C4-2B (cell line): ENCODE measurements at regions not wholly inside any gene's neighbourhood (a gene's known extent, or its start where the extent isn't known, plus 50 kb on each side); places are given as distances from the start of the nearest gene placed in this dataset.

Experiments
- ZFX ChIP-seq: fragments of 450-650 bp; IDR thresholded peaks from 2 replicates; pipeline ENCODE4 v1.6.1; 2017
- TF ChIP-seq, protein P1 (sequence below): fragments of 450-650 bp; conservative IDR thresholded peaks from 2 replicates; pipeline ENCODE4 v1.5.1; 2017; ENCODE audit warnings: mild to moderate bottlenecking

DNA sequence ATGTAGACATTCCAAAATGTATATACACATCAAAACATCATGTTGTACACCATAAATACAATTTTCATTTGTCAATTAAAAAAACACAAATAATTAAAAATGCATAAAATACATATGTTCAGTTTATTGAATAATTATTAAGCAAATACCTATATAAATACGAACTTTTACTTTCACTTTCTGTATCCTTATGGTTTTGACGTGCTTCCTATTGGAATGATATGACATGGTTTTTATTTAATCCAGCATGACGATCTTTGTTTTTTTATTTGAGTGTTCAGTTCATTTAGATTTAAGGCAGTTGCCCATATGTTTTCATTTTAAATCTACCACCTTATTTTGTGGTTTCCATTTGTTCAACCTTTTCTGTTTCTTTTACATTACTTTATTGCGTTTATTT lies 198.3 kb upstream of the PLET1 start:
- TF ChIP-seq, protein P1, sequence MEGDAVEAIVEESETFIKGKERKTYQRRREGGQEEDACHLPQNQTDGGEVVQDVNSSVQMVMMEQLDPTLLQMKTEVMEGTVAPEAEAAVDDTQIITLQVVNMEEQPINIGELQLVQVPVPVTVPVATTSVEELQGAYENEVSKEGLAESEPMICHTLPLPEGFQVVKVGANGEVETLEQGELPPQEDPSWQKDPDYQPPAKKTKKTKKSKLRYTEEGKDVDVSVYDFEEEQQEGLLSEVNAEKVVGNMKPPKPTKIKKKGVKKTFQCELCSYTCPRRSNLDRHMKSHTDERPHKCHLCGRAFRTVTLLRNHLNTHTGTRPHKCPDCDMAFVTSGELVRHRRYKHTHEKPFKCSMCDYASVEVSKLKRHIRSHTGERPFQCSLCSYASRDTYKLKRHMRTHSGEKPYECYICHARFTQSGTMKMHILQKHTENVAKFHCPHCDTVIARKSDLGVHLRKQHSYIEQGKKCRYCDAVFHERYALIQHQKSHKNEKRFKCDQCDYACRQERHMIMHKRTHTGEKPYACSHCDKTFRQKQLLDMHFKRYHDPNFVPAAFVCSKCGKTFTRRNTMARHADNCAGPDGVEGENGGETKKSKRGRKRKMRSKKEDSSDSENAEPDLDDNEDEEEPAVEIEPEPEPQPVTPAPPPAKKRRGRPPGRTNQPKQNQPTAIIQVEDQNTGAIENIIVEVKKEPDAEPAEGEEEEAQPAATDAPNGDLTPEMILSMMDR = no peak
- no peak for TF ChIP-seq ZFX
